Mucosa of descending colon (tissue), 3 donors: ENCODE measurements at regions not wholly inside any gene's neighbourhood (a gene's known extent, or its start where the extent isn't known, plus 50 kb on each side); places are given as distances from the start of the nearest gene placed in this dataset.
"Not testable (repeated sequence)": the region's sequence is repeated elsewhere in the genome, so short reads cannot be mapped to it uniquely, and the experiment has no call there.

ENCODE experiments used
- ATAC-seq: fragments of 200-7000 bp; cut with Tn5 transposase; one replicate; pipeline ENCODE4 v1.9.1; 2020; ENCODE audit warnings: mild to moderate bottlenecking, moderate library complexity
- DNase-seq, 3 donors: peaks; one replicate each; pipeline ENCODE4 v3.0.0-alpha.2; 2020
- H3K36me3 ChIP-seq: fragments of 200-600 bp; one replicate; pipeline ENCODE4 v1.8.0; 2021; ENCODE audit warnings: low read depth, mild to moderate bottlenecking
- H3K4me1 ChIP-seq: fragments of 200-600 bp; one replicate; pipeline ENCODE4 v1.8.0; 2021; ENCODE audit warnings: low read depth, mild to moderate bottlenecking
- H3K4me3 ChIP-seq: fragments of 200-600 bp; one replicate; pipeline ENCODE4 v1.8.0; 2021; ENCODE audit warnings: mild to moderate bottlenecking
- H3K9me3 ChIP-seq: fragments of 200-600 bp; one replicate; pipeline ENCODE4 v1.8.0; 2021; ENCODE audit warnings: mild to moderate bottlenecking
- intact Hi-C, 2 donors: fragments of 100-400 bp; cut with DNase I in 1 of 2; cut with micrococcal nuclease in 1 of 2; formaldehyde crosslinking; loops; one replicate each; pipeline versions ENCODE4 v1.11.0 to v1.11.1; 2022; cut with DNase I, micrococcal nuclease
- TF ChIP-seq, protein P1 (sequence below): fragments of 200-600 bp; IDR thresholded peaks from one replicate; pipeline ENCODE4 v1.8.0; 2022; ENCODE audit warnings: antibody characterized with exemption, mild to moderate bottlenecking
- donor health status: DM: no; HTN: no; CAD: no; lungs with moderate emphysema.
- donor health status: DM: no; HTN: no; CAD: no.
- donor health status: DM: no; HTN: yes; CAD: no.

DNA sequence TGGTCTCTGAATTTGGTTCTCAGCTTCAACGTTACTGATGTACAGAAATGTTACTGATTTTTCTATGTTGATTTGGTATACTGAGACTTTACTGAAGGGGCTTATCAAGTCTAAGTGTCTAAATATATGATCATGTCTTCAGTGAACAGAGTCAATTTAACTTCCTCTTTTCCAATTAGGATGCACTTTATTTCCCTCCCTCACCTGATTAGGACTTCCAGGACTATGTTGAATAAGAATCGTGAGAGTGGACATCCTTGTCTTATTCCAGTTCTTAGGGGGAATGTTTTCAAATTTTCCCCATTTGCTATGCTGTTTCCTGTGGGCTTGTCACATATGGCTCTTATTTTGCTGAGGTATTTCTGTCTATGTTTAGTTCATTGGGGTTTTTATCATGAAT is 349.5 kb downstream of the PRR16 start:
- Histone ChIP-seq H3K4me3 (no peak overlapping the region), H3K36me3 (no peaks in the 10 kb centered on the region), H3K9me3 (no peaks in the 10 kb centered on the region), H3K4me1 (no peaks in the 10 kb centered on the region)
- ATAC-seq (no peak), DNase-seq (no peak)
- TF ChIP-seq, protein P1, sequence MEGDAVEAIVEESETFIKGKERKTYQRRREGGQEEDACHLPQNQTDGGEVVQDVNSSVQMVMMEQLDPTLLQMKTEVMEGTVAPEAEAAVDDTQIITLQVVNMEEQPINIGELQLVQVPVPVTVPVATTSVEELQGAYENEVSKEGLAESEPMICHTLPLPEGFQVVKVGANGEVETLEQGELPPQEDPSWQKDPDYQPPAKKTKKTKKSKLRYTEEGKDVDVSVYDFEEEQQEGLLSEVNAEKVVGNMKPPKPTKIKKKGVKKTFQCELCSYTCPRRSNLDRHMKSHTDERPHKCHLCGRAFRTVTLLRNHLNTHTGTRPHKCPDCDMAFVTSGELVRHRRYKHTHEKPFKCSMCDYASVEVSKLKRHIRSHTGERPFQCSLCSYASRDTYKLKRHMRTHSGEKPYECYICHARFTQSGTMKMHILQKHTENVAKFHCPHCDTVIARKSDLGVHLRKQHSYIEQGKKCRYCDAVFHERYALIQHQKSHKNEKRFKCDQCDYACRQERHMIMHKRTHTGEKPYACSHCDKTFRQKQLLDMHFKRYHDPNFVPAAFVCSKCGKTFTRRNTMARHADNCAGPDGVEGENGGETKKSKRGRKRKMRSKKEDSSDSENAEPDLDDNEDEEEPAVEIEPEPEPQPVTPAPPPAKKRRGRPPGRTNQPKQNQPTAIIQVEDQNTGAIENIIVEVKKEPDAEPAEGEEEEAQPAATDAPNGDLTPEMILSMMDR: no peak
- intact Hi-C loops: no loop called here

DNA sequence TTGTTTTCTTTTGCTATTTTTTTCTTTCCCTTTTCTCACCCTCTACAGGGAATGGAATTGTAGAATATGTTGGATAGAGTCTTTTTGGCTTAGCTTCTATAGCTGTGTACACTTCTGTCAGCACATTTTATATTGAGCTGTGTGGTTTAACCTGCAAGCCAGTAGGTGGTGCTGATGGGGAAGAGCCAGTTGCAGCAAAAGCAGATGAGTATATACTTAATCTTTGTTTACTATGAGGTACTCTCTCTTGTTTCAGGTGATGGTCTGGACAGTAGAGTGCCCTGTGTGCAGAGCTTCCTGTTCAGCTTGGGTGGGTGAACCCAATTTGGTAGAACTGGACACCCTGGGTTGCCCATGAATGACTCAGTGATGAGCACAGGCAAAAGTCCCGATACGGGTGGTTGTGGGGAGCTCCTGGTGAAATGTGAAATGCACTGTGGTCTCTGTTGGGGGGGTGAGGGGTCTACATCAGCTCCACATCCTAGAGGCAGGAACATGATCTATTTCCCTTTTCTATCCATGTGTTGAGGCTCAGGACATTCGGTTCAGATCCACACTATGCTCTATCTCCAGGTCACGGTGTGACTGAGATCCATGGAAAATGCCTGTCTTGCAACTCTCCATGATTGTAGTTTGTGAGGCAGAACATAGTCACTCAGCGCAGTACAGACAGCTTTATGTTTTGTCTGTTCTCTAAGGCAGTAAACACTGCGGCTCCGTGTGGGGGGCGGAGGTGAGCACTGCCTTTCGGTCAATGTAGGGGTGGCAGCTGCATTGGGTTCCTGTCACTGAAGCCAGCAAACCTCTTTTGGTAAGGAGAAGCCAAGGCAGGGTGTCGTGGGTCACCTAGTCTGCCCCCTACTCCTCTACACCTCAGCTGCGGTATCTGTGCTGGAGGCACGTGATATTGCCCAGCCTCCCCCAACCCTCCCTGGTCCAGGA is 353.2 kb downstream of the PRR16 start:
- H3K9me3 ChIP-seq: no peaks in the 10 kb centered on the region
- intact Hi-C loops: no loop called here
- no peak for DNase-seq
- no peak for ATAC-seq
- no peaks in the 10 kb centered on the region for H3K4me1 ChIP-seq
- H3K4me3 ChIP-seq: no peak overlapping the region
- TF ChIP-seq, protein P1: no peak
- no peaks in the 10 kb centered on the region for H3K36me3 ChIP-seq

DNA sequence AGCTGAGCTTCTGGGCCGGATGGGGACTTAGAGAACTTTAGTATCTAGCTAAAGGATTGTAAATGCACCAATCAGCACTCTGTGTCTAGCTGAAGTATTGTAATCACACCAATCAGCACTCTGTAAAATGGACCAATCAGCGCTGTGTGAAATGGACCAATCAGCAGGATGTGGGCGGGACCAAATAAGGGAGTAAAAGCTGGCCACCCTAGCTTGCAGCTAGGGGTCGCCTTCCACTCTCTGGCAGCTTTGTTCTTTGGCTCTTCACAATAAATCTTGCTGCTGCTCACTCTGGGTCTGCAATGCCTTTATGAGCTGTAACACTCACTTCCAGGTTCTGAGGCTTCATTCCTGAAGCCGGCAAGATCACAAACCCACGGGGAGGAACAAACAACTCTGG is 354.0 kb downstream of the PRR16 start:
- no peak for DNase-seq
- intact Hi-C loops: no loop called here
- Histone ChIP-seq H3K9me3 (no peaks in the 10 kb centered on the region), H3K4me3 (no peak overlapping the region), H3K36me3 (no peaks in the 10 kb centered on the region), H3K4me1 (no peaks in the 10 kb centered on the region)
- ATAC-seq: no peak
- TF ChIP-seq, protein P1: no peak

DNA sequence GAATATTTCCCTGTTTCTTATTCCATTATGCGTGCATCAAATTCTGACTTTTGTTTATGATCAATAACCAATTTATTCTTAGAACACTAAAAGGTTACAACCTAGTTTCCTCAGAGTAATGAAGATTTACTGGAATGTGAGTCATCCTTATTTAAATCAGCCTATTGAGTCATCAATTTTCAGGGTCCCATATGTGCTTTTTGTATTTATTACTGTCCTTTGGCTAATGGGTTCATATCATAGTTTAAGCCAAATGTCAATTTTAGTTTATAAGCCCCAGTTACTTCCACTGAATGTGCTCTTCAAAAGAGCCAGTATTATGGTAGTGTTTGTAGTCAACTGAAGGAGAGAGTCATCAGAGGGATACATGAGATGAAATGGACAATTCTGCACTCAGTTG is 359.2 kb downstream of the PRR16 start:
- DNase-seq: no peak
- Histone ChIP-seq H3K4me3 (no peak overlapping the region), H3K4me1 (no peaks in the 10 kb centered on the region), H3K36me3 (no peaks in the 10 kb centered on the region), H3K9me3 (no peaks in the 10 kb centered on the region)
- ATAC-seq: no peak
- TF ChIP-seq, protein P1: no peak
- intact Hi-C loops: no loop called here

DNA sequence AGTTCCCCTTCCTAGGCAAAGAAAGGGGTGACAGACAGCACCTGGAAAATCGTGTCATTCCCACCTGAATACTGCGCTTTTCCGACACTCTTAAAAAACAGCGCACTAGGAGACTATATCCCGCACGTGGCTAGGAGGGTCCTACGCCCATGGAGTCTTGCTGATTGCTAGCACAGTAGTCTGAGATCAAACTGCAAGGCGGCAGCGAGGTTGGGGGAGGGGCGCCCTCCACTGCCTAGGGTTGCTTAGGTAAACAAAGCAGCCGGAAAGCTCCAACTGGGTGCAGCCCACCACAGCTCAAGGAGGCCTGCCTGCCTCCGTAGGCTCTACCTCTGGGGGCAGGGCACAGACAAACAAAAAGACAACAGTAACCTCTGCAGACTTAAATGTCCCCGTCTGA is 367.5 kb downstream of the PRR16 start:
- DNase-seq, intact Hi-C loops, H3K36me3 ChIP-seq, H3K4me1 ChIP-seq, ATAC-seq, H3K9me3 ChIP-seq, H3K4me3 ChIP-seq: not testable (repeated sequence)

DNA sequence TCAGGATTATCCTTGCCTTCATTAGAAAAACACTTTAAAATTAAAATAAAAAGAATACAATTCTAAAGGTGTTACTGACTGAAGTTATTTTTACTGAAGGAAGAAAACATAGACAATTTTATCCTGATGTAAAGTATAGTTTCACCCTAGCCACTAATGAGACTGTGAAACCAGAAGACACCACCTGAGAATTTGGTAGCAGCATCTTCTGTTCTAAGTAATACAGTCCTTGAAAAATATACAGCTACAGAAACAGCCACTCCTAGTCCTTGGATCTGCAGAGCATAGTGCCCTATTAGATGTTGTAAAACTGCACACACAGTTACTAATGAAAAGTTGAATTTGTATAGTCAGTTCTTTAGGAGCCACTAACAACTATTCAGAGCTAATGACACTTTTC is 377.7 kb downstream of the PRR16 start:
- no peaks in the 10 kb centered on the region for H3K4me1 ChIP-seq
- no peak for DNase-seq
- ATAC-seq: no peak
- no peaks in the 10 kb centered on the region for H3K36me3 ChIP-seq
- TF ChIP-seq, protein P1: no peak
- intact Hi-C loops: no loop called here
- no peak overlapping the region for H3K4me3 ChIP-seq
- H3K9me3 ChIP-seq: no peaks in the 10 kb centered on the region
